Activated naive CD4-positive, alpha-beta T cell treated with anti-CD3 and anti-CD28 coated beads, Interleukin-2, amount 50 U/mL, for 72 hours (primary cell): ENCODE measurements at regions not wholly inside any gene's neighbourhood (a gene's known extent, or its start where the extent isn't known, plus 50 kb on each side); places are given as distances from the start of the nearest gene placed in this dataset.
A peak's percentile ranks its signal among the peaks of the same experiment; 100 is the strongest.

Source experiments
- ATAC-seq, 2 donors: fragments of 150-1000 bp; cut with Tn5 transposase; 2 replicates each; pipeline ENCODE4 v1.10.0; 2021; ENCODE audit warnings: mild to moderate bottlenecking in 2 of 2, moderate library complexity in 2 of 2
- DNase-seq, 2 donors: peaks; one replicate each; pipeline ENCODE4 v3.0.0; 2021 to 2022; ENCODE audit warnings: low spot score in 2 of 2
- H3K27ac Mint-ChIP-seq, 2 donors: one replicate each; pipeline ENCODE4 v1.8.0; 2022; ENCODE audit warnings: mild to moderate bottlenecking in 2 of 2, mixed read lengths in 2 of 2
- H3K36me3 Mint-ChIP-seq, 2 donors: one replicate each; pipeline ENCODE4 v1.8.0; 2022; ENCODE audit warnings: mixed read lengths in 2 of 2
- H3K9me3 Mint-ChIP-seq, 2 donors: one replicate each; pipeline ENCODE4 v1.8.0; 2022; ENCODE audit warnings: mixed read lengths in 2 of 2

DNA sequence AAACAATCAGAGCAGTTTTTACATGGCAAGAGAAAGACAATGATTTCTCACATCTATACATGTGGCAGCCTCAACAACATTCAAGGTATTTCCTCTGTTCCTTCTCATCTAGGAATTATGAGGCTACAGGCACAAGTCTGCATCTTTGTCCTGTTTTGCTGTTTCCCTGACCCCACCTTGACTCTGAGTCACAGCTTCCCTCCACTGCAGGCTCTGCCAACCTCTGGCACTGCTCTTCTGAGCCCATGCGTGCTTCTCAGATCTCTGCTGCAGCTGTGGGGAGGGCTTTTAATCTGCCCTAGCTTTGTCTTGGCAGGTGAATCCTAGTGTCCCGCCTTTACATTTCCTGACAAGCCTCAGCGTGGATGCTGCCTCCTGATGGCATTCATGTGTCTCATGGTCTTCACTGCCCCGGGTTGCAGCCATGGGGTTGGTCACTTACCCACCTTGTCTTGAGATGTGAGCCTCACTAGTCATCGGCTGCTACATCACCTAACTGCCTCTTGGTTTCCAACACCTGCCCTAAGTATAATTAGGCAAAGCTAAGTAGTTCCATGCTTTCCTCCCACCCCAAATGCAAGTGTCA lies 578.5 kb downstream of the TBC1D22A start:
- DNase-seq = no peak
- no peak overlapping the region for H3K27ac Mint-ChIP-seq
- no peak for ATAC-seq
- no peaks in the 10 kb centered on the region for H3K36me3 Mint-ChIP-seq
- H3K9me3 Mint-ChIP-seq = peaks cover 4 to 5% of the 10 kb centered on the region in 2 donors

DNA sequence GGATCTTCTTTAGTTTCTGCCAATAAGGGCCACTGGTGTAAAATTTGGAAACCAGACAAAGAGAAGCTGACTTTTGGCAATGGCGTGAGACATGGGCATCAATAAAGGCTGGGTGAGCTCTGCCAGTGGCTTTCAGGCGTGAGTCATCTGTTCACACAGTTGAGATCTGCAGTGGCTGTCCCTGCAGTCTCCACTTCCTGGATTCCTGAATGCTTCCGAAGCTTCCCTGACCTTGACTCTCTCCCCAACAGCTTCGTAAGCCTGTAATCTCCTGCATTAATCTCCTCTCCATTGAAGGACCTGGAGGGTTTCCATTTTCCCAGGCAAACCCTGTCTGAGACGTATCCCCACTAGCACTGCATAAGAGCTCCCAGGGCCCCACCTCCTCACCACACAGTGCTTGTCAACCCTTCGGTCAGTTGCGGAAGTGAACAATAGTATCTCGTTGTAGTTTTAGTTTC lies 574.7 kb downstream of the TBC1D22A start:
- H3K27ac Mint-ChIP-seq = no peak overlapping the region
- peaks cover 7 to 8% of the 10 kb centered on the region in 2 donors for H3K9me3 Mint-ChIP-seq
- no peaks in the 10 kb centered on the region for H3K36me3 Mint-ChIP-seq
- DNase-seq = no peak
- ATAC-seq = no peak

DNA sequence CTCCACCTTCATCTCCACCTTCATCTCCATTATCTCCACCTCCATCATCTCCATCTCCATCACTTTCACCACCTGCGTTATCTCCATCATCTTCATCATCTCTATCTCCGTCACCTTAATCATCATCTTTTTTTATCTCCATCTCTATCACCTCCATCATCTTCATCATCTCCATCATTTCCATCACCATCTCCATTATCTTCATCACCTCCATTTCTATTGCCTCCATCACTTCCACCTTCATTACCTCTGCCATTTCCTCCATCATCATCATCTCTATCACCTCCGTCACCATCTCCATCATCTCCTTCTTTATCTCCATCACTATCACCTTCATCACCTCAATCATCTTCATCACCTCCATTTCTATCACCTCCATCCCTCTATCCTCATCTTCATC lies 573.5 kb downstream of the TBC1D22A start:
- Mint-ChIP-seq H3K36me3 (no peaks in the 10 kb centered on the region), H3K27ac (no peak overlapping the region), H3K9me3 (peaks cover 7 to 8% of the 10 kb centered on the region in 2 donors)
- DNase-seq = no peak
- no peak for ATAC-seq

DNA sequence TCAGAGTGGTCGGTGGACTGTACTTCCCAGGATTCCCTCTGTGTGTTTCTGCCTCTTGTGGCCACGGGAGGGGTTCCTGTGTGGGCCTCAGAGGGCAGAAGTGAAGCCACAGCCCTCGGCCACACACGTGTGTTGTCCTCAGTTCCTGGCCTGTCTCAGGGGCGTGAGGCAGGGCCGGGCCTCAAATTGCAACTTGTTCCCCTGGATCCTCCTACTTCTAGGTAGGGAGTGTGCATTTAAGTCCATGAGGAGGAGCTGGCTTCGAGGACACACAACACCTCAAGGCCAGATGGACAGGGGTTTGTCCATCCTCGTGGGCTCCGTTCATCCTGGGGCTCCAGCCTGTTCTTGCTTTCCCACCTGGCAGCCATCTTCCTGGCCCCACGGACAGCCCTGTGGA lies 573.0 kb downstream of the TBC1D22A start:
- Mint-ChIP-seq H3K36me3 (no peaks in the 10 kb centered on the region), H3K27ac (no peak overlapping the region), H3K9me3 (peaks cover 7 to 8% of the 10 kb centered on the region in 2 donors)
- ATAC-seq (no peak), DNase-seq (no peak)

DNA sequence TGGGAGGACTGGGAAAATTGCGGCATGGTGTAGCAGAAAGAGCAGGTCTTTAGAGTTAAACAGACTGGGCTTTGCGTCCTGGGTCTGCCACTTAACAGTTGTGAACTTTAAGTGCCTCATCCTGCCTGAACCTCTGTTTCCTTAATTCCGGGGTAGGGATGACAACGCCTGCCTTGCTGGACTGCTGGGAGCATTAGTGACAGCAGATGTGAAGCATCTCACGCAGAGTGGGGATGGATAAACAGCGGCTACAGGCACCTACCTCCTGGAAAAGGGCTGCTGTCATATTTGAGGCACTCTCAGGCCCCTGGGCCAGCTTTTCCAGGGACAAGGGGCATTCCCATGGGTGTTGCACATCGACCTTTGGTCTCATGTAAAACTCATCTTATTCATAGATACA lies 572.2 kb downstream of the TBC1D22A start:
- Mint-ChIP-seq H3K9me3 (peaks cover 7 to 8% of the 10 kb centered on the region in 2 donors), H3K36me3 (no peaks in the 10 kb centered on the region), H3K27ac (no peak overlapping the region)
- no peak for DNase-seq
- ATAC-seq = no peak

DNA sequence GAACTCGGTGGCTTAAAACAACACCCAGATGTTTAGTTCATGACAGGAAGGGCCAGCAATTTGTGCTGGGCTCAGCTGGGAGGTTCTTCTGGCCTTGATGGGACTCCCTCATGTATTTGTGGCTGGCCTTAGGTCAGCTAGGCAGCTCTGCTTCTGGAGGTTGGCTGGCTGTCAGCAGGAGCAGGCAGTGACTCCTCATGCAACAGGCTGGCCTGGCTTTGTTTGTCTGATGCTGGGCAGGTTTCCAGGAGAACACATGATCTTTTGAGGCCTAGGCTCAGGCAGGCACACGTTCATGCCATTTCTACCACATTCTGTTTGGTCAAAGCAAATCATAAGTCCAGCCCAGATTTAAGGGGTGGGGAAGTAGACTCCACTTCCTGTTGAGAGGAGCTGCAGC lies 571.2 kb downstream of the TBC1D22A start:
- ATAC-seq (no peak), DNase-seq (no peak)

DNA sequence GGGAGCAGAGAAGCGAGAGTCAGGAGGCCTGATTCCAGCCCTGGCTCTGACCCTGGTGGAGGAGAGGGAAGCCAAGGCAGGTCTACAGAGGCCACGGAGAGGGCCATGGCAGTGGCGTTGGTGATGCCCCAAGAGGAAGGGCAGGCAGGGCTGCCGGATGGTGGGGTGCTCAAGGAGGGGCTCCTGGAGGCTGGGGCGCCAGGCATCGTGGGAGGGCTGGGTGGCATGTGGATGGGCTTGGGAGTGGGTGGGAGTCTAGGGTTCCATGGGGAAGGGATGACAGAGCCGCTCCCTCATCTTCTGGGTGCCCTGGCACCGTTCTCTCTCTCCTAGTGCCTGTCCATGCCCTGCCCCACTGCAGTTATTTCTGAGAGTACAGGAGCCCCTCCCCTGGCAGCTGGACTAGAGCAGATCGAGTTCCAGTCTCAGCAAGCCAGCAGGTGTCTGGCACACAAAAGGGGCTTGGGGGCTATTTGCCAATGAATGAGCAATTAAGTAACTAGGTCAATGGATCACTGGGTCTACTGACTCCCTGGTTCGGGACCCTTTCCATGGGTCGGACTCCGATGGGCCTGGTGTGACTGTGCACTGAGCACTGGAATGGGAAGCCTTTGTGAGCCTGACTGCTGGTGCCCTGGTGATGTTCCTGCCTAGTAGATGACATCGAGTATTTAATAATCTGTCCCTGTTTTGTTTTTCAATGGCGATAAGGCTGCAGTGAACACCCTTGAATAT lies 570.0 kb downstream of the TBC1D22A start:
- Mint-ChIP-seq H3K36me3 (no peaks in the 10 kb centered on the region), H3K9me3 (peaks cover 7 to 8% of the 10 kb centered on the region in 2 donors), H3K27ac (peak overlapping the region in 1 of 2 donors; percentile 57)
- ATAC-seq (no peak), DNase-seq (no peak)

More for the DNA sequence above, 571.2 kb downstream of the TBC1D22A start:
- peaks cover 7 to 8% of the 10 kb centered on the region in 2 donors for H3K9me3 Mint-ChIP-seq
- H3K27ac Mint-ChIP-seq = no peak overlapping the region
- H3K36me3 Mint-ChIP-seq = no peaks in the 10 kb centered on the region

DNA sequence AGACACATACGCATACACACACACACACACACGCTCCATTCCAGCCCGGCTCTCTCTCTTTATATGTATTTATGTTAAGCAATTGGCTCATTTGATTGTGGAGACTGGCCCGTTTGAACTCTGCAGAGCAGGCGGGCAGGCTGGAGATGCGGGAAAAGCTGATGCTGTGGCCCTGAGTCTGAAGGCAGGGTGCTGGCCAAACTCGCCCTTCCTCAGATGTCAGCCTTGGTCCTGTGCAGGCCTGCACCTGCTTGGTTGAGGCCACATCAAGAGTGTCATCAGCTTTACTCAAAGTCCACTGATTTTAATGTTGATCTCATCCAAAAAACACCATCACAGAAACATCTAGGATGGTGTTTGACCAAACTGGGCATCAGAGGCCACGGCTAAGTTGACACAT lies 569.3 kb downstream of the TBC1D22A start:
- ATAC-seq = no peak
- DNase-seq = no peak
- Mint-ChIP-seq H3K27ac (peak overlapping the region in 1 of 2 donors; percentile 57), H3K9me3 (peaks cover 7 to 8% of the 10 kb centered on the region in 2 donors), H3K36me3 (no peaks in the 10 kb centered on the region)

DNA sequence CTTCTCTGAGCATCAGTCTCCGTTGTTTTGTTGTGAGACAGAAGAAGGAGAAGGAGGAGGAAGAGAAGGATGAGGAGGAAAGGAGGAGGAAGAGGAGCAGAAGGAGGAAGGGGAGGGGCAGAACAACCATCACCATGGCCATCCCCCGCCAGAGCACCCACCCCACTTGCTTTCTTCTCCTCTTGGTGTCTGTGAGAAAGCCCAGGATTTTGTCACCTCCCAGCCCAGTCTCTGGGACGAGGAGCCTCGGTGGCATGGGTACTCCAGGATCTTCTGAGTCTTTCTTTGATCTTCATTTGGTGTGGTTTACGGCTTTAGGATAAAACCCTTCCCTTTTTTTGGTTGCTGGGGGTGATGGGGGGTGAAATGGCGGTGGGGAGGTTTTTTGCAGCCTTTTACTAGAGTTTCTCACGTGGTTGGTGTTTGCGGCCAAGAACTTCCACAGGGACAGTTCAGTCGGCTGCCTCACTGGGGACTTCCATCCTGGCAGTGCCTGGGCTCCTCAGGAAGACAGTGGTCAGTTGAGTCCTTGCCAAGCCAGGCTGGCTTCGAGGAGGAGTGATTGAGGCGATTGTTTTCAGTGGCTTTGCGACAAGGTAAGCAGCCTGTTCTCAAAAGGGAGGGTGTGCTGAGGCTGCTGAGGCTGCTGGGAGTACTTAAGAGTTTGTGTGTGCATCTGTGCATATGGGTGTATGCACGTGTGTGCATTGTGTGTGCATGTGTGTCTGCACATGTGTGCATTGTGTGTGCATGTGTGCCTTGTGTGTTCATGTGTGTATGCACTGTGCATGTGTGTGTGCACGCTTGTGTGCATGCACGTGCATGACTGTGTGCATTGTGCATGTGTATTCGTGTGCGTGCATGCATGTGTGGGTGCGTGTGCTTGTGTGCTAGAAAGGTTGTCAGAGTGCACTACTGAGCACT lies 567.5 kb downstream of the TBC1D22A start:
- no peak overlapping the region for H3K27ac Mint-ChIP-seq
- no peaks in the 10 kb centered on the region for H3K9me3 Mint-ChIP-seq
- ATAC-seq (no peak), DNase-seq (no peak)
- H3K36me3 Mint-ChIP-seq = no peaks in the 10 kb centered on the region

DNA sequence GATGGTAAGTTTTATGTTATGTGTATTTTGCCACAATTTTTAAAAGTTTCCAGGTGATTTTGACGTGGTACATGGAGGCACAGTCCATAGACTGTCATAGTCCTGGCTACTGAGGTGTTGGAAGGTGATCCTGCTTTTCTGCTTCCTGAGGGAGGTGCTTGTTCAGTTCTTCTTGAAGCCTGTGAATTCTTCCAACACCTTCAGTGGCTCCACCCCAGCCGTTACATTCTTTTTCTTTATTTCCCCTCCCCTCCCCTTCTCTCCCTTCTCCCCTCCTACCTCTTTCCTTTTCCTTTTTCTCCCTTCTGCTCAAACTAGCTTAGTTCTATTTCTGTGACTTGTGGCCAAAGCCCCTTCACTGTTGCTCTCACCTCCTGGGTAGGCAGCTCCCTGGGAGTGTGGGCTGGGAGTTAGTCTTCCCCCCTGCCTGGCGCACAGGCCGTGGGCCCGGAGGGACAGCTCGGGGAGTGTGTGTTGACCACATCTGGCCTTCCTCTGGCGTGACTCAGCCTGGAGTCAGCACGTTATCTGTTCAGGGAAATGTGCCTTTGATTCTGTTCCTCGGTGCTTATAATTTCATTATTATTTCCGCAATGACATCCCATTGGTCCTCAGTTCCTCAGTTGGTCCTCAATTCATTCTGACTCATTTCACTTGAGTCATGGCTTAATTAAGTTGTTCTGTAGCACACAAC lies 566.2 kb downstream of the TBC1D22A start:
- DNase-seq = no peak
- no peaks in the 10 kb centered on the region for H3K9me3 Mint-ChIP-seq
- ATAC-seq = no peak
- no peak overlapping the region for H3K27ac Mint-ChIP-seq
- H3K36me3 Mint-ChIP-seq = no peaks in the 10 kb centered on the region

DNA sequence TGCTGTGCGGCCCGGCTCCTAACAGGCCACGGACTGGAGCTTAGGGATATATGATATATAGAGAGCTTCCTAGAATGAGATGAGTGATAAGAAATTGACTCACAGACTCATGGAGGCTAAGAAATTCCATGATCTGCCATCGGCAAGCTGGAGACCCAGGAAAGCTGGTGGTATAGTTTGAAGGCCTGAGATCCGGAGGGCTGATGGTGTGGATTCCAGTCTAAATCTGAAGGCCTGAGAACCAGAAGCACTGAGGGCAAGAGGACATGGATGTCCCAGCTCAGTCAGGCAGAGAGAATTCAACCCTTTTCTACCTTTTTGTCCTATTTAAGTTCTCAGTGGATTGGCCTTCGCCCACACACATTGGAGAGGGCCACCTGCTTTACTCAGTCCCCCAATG lies 564.8 kb downstream of the TBC1D22A start:
- Mint-ChIP-seq H3K27ac (no peak overlapping the region), H3K36me3 (no peaks in the 10 kb centered on the region), H3K9me3 (peaks cover 0 to 4% of the 10 kb centered on the region in 2 donors)
- DNase-seq = no peak
- ATAC-seq = no peak

DNA sequence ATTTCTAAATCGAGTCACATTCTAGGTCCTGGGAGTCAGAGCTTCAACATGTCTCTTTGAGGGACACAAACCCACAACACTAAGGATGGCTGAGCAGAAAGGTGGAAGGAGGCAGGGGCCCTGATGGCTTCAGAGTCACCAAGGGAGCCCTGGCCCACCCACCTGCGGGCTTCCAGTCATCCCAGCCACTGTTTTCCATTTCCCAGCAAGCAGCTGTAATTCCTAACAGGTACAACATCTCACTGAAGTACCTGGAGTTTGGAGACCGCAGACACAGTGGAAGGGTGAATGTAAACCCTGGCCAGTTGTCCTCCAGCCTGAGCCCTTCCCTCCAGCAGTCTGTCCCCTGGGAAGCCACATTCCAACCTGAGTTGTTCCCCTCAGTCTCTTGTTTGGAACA lies 562.8 kb downstream of the TBC1D22A start:
- ATAC-seq = no peak
- H3K27ac Mint-ChIP-seq = no peak overlapping the region
- peaks cover 0 to 4% of the 10 kb centered on the region in 2 donors for H3K9me3 Mint-ChIP-seq
- no peak for DNase-seq
- H3K36me3 Mint-ChIP-seq = no peaks in the 10 kb centered on the region

DNA sequence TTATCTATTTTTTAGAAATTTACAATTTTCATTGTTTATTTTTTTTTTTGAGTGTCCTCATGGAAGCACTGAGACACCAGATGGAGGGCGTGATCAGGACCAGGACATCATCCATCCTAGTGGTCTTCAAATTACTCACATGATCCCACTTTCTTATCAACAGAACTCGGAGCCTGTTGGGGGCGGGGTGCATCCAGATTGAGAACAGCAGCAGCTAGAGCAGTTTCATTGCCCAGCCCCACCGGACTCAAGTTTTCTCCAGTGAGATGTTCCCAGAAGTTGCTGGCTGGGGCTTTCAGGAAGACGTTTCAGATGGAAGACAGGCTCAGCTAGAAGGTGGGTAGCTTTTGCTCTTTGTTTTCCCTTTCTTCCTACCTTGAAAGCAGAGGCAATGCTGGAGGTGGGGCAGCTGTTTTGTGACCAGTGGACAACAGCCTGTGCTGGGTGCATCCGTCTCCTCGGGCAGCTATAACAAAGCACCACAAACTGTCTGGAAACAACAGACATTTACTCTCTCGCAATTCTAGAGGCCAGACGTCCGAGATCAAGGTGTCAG lies 562.1 kb downstream of the TBC1D22A start:
- ATAC-seq (no peak), DNase-seq (no peak)
- H3K9me3 Mint-ChIP-seq = peaks cover 0 to 4% of the 10 kb centered on the region in 2 donors
- no peaks in the 10 kb centered on the region for H3K36me3 Mint-ChIP-seq
- no peak overlapping the region for H3K27ac Mint-ChIP-seq

DNA sequence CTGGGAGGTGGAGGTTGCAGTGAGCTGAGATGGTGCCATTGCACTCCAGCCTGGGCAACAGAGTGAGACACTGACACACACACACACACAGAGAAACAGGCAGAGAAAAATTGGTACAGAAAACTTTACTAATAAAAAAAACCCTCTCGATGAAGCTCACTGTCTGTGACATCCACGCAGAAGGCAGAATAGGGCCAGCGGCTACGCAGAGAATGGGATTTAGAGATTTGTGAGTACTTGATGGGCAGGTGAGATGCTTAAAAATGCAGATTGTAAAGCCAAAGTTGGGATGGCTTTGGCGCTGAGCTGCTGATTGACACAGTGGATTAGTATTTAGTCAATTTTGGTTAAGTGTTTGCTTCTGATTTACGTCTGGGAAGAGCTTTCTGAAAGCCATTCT lies 561.1 kb downstream of the TBC1D22A start:
- ATAC-seq = no peak
- H3K36me3 Mint-ChIP-seq = no peaks in the 10 kb centered on the region

DNA sequence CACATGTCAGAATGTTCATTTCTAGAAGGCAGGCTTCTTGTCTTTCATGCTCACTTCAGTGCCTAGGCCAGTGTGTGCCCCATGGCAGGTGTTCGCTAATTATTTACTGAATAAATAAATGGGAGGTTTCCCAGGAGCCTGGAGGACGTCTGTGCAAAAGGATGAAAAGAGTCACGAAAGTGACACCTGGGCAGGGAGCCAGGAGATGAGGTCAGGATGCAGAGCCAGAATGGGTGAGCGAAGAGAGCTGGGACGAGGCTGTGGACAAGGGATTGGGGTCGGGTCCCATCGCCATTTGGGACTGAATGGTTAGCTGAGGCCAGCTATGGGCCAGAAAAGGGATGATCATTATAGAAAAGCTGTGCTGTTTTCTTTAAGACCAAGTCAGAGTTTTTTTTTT lies 560.4 kb downstream of the TBC1D22A start:
- ATAC-seq (no peak), DNase-seq (no peak)
- peaks cover 0 to 4% of the 10 kb centered on the region in 2 donors for H3K9me3 Mint-ChIP-seq
- no peaks in the 10 kb centered on the region for H3K36me3 Mint-ChIP-seq
- H3K27ac Mint-ChIP-seq = no peak overlapping the region

More for the DNA sequence above, 561.1 kb downstream of the TBC1D22A start:
- no peak for DNase-seq
- Mint-ChIP-seq H3K9me3 (peaks cover 0 to 4% of the 10 kb centered on the region in 2 donors), H3K27ac (no peak overlapping the region)

DNA sequence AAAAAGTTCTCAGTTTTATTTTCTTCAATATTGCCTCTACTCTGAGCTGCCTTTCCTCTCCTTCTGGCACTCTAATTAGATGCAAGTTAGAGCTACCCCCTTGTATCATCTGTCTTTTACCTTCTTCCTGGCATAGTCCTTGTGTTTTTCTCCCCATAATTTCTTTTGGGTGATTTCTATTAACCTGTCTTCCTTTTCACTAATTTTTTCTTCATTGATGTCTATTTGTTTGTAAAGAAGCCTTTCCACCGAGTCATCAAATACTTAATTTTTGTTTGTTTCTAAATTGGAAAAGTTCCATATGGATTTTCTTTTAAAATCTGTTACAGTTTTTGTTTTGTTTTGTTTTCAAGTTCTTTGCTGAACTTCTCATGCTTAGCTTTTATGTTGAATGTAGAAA lies 558.1 kb downstream of the TBC1D22A start:
- ATAC-seq (no peak), DNase-seq (no peak)
- Mint-ChIP-seq H3K36me3 (no peaks in the 10 kb centered on the region), H3K27ac (no peak overlapping the region), H3K9me3 (peaks cover 0 to 4% of the 10 kb centered on the region in 2 donors)
